B cell (primary cell): ENCODE measurements at regions not wholly inside any gene's neighbourhood (a gene's known extent, or its start where the extent isn't known, plus 50 kb on each side); places are given as distances from the start of the nearest gene placed in this dataset.

Source experiments
- ATAC-seq: fragments of 200-7000 bp; cut with Tn5 transposase; one replicate; pipeline ENCODE4 v1.10.0; 2021; ENCODE audit warnings: low read depth, mild to moderate bottlenecking, moderate number of reproducible peaks, moderate library complexity
- CTCF ChIA-PET: fragments of 350-600 bp; sonication (Branson Sonifier 250); formaldehyde crosslinking; loops from one replicate; lab custom pipeline; 2021; ENCODE audit warnings: antibody characterized with exemption, inconsistent platforms; lab: Charles Lee
- POLR2A ChIA-PET: fragments of 350-600 bp; sonication (Branson Sonifier 250); formaldehyde crosslinking; loops from one replicate; lab custom pipeline; 2021; ENCODE audit warnings: antibody characterized with exemption; lab: Charles Lee
- DNase-seq: peaks from one replicate; pipeline ENCODE4 v3.0.0; 2013
- H2AFZ ChIP-seq: 2 replicates; pipeline ENCODE4 v1.6.1; 2012; ENCODE audit warnings: mild to moderate bottlenecking, low read depth, low read length; ENCODE audit not compliant: insufficient read depth, poor library complexity, severe bottlenecking
- H3K27ac ChIP-seq, 2 donors: 1 replicate in 1 of 2; 2 replicates in 1 of 2; pipeline ENCODE4 v1.5.1; 2012 to 2013; ENCODE audit warnings: low read length in 2 of 2, mild to moderate bottlenecking in 2 of 2, moderate library complexity in 1 of 2
- H3K27me3 ChIP-seq, 4 experiments: fragments of 200-600 bp in 1 of 4; sonication (generic) in 1 of 4; replicated peaks in 1 of 4; 1 replicate in 2 of 4; 2 replicates in 2 of 4; pipeline versions ENCODE4 v1.6.1 to v1.7.0; 2013 to 2016; ENCODE audit warnings: low read length in 3 of 4, mild to moderate bottlenecking in 2 of 4, mixed read lengths in 1 of 4, moderate library complexity in 1 of 4; ENCODE audit not compliant: insufficient read depth in 4 of 4, control insufficient read depth in 3 of 4; ENCODE audit errors: control extremely low read depth in 1 of 4
- H3K36me3 ChIP-seq, 2 experiments: replicated peaks in 1 of 2; 1 replicate in 1 of 2; 2 replicates in 1 of 2; pipeline versions ENCODE4 v1.6.1 to v1.7.1; 2013; ENCODE audit warnings: low read length in 1 of 2; ENCODE audit not compliant: insufficient read depth in 2 of 2, control insufficient read depth in 1 of 2; ENCODE audit errors: control extremely low read depth in 1 of 2, extremely low read depth in 1 of 2
- H3K4me1 ChIP-seq, 2 donors: fragments of 200-600 bp in 1 of 2; sonication (generic) in 1 of 2; 1 replicate in 1 of 2; 2 replicates in 1 of 2; pipeline versions ENCODE4 v1.5.1 to v1.6.1; 2013 to 2017; ENCODE audit warnings: low read length in 2 of 2; ENCODE audit not compliant: control insufficient read depth in 2 of 2, insufficient read depth in 2 of 2
- H3K4me2 ChIP-seq: replicated peaks from 2 replicates; pipeline ENCODE3; 2012; ENCODE audit warnings: mild to moderate bottlenecking, low read depth, low read length; ENCODE audit not compliant: poor library complexity, severe bottlenecking
- H3K4me3 ChIP-seq, 5 experiments: fragments of 200-600 bp in 1 of 5; sonication (generic) in 1 of 5; 1 replicate in 3 of 5; 2 replicates in 2 of 5; pipeline versions ENCODE4 v1.5.1 to v1.7.0; 2011 to 2016; ENCODE audit warnings: low read length in 4 of 5, mild to moderate bottlenecking in 4 of 5, low read depth in 2 of 5, control low read depth in 1 of 5, moderate library complexity in 1 of 5; ENCODE audit not compliant: insufficient read depth in 1 of 5; ENCODE audit errors: control extremely low read depth in 1 of 5, extremely low read depth in 1 of 5
- H3K79me2 ChIP-seq: fragments of 200-600 bp; sonication (generic); one replicate; pipeline ENCODE4 v1.6.0; 2016; ENCODE audit warnings: low read length; ENCODE audit not compliant: control insufficient read depth, insufficient read depth
- H3K9ac ChIP-seq: fragments of 200-600 bp; sonication (generic); 2 replicates; pipeline ENCODE4 v1.6.1; 2017; ENCODE audit warnings: mild to moderate bottlenecking, low read length, moderate library complexity
- H3K9me3 ChIP-seq, 3 donors: one replicate each; pipeline versions ENCODE4 v1.6.1 to v1.7.1; 2013; ENCODE audit warnings: low read length in 2 of 3; ENCODE audit not compliant: control insufficient read depth in 2 of 3, insufficient read depth in 1 of 3; ENCODE audit errors: control extremely low read depth in 1 of 3
- H4K20me1 ChIP-seq: 2 replicates; pipeline ENCODE4 v1.6.0; 2012; ENCODE audit warnings: mild to moderate bottlenecking, low read length; ENCODE audit not compliant: insufficient read depth, control insufficient read depth, poor library complexity, severe bottlenecking
- H3K27ac Mint-ChIP-seq: one replicate; pipeline ENCODE4 v1.8.0; 2021; ENCODE audit warnings: mixed read lengths
- H3K27me3 Mint-ChIP-seq: one replicate; pipeline ENCODE4 v1.8.0; 2021; ENCODE audit warnings: mixed read lengths
- H3K4me1 Mint-ChIP-seq: one replicate; pipeline ENCODE4 v1.8.0; 2021; ENCODE audit warnings: mixed read lengths
- H3K4me3 Mint-ChIP-seq: one replicate; pipeline ENCODE4 v1.8.0; 2021; ENCODE audit warnings: mixed read lengths
- H3K9me3 Mint-ChIP-seq: one replicate; pipeline ENCODE4 v1.8.0; 2022; ENCODE audit warnings: mixed read lengths; ENCODE audit not compliant: insufficient read depth
- EZH2 ChIP-seq: IDR thresholded peaks from 2 replicates; pipeline ENCODE4 v1.6.1; 2012; ENCODE audit warnings: borderline replicate concordance, low read depth, mild to moderate bottlenecking, moderate library complexity, low read length; ENCODE audit not compliant: insufficient read depth, poor library complexity, severe bottlenecking
- WGBS: methylation state at CpG from one replicate; pipeline ENCODE4 v1.1.5; 2013; ENCODE audit warnings: missing lambda C conversion rate; ENCODE audit not compliant: insufficient coverage; 5-methylcytosine and 5-hydroxymethylcytosine counted together
- intact Hi-C: fragments of 100-400 bp; cut with micrococcal nuclease; formaldehyde crosslinking; loops from one replicate; pipeline ENCODE4 v1.10.0; 2022
- TF ChIP-seq, protein P1 (sequence below): fragments of 200-600 bp; IDR thresholded peaks from one replicate; pipeline ENCODE4 v1.8.0; 2022; ENCODE audit warnings: antibody characterized with exemption, mild to moderate bottlenecking

DNA sequence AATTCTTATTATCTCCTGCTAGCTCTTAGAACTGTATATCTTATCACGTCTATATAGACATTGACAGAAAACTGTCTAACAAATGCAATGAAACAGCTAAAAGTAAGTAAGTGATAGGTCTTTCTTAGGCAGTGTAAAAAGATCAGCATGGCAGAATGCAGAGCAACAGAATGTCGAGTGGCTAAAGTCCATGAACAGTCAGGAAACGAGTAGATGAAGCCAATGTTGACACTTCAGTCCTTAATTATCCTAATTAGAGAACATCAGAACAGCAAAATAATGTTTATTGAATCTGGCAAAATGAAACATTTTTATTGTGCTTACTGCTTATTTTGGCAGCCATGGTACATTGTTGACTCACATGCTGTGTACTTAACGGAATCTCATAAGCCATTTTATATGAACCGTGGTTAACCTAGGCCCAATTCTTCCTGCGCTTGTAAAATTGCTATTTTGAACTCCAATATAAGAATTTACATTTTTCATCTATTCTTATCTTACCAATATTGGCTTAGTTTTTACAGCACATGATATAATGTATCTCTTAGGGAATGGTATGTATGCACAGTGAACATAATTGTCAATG lies 748.1 kb downstream of the DACH1 start:
- H3K4me1 ChIP-seq, result no peaks in the 10 kb centered on the region
- ChIA-PET POLR2A (no interaction called here), CTCF (no interaction called here)
- Mint-ChIP-seq H3K9me3 (peaks cover 3% of the 10 kb centered on the region), H3K27me3 (no peaks in the 10 kb centered on the region), H3K4me3 (no peak overlapping the region), H3K27ac (no peak overlapping the region), H3K4me1 (no peaks in the 10 kb centered on the region)
- H4K20me1 ChIP-seq, result no peaks in the 10 kb centered on the region
- DNase-seq (no peak), ATAC-seq (no peak)
- no peaks in the 10 kb centered on the region for H3K27me3 ChIP-seq
- intact Hi-C loops, result no loop called here
- H3K27ac ChIP-seq, result no peak overlapping the region
- 100% methylated on average over 1 of the region's 6 CpGs for WGBS
- no peak overlapping the region for H3K4me2 ChIP-seq
- TF ChIP-seq, protein P1, sequence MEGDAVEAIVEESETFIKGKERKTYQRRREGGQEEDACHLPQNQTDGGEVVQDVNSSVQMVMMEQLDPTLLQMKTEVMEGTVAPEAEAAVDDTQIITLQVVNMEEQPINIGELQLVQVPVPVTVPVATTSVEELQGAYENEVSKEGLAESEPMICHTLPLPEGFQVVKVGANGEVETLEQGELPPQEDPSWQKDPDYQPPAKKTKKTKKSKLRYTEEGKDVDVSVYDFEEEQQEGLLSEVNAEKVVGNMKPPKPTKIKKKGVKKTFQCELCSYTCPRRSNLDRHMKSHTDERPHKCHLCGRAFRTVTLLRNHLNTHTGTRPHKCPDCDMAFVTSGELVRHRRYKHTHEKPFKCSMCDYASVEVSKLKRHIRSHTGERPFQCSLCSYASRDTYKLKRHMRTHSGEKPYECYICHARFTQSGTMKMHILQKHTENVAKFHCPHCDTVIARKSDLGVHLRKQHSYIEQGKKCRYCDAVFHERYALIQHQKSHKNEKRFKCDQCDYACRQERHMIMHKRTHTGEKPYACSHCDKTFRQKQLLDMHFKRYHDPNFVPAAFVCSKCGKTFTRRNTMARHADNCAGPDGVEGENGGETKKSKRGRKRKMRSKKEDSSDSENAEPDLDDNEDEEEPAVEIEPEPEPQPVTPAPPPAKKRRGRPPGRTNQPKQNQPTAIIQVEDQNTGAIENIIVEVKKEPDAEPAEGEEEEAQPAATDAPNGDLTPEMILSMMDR, result no peak
- TF ChIP-seq EZH2, result no peak
- no peak overlapping the region for H3K4me3 ChIP-seq
- H3K9ac ChIP-seq, result no peak overlapping the region
- H3K36me3 ChIP-seq, result no peaks in the 10 kb centered on the region
- no peaks in the 10 kb centered on the region for H3K79me2 ChIP-seq
- no peak overlapping the region for H2AFZ ChIP-seq
- H3K9me3 ChIP-seq, result no peaks in the 10 kb centered on the region

DNA sequence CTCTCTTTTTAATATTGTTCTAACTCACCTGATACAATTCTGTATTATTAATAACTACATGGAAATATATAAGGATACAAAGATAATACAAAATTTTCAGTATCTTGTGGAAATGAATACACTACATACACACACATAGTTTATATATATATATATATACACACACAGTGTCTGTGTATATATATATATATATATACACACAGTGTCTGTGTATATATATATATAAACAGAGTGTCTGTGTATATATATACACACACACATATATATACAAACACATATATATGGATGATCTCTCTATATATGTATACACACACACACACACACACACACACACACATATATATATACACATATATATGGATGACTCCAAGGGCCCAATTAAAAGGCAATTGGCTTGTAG lies 749.1 kb downstream of the DACH1 start:
- Histone ChIP-seq H3K27me3 (no peaks in the 10 kb centered on the region), H4K20me1 (no peaks in the 10 kb centered on the region), H3K9me3 (no peaks in the 10 kb centered on the region), H2AFZ (no peak overlapping the region), H3K79me2 (no peaks in the 10 kb centered on the region), H3K27ac (no peak overlapping the region), H3K4me2 (no peak overlapping the region), H3K9ac (no peak overlapping the region), H3K4me1 (no peaks in the 10 kb centered on the region), H3K4me3 (no peak overlapping the region), H3K36me3 (no peaks in the 10 kb centered on the region)
- intact Hi-C loops, result no loop called here
- Mint-ChIP-seq H3K4me3 (no peak overlapping the region), H3K4me1 (no peaks in the 10 kb centered on the region), H3K9me3 (peaks cover 3% of the 10 kb centered on the region), H3K27ac (no peak overlapping the region), H3K27me3 (no peaks in the 10 kb centered on the region)
- DNase-seq (no peak), ATAC-seq (no peak)
- ChIA-PET POLR2A (no interaction called here), CTCF (no interaction called here)
- TF ChIP-seq EZH2, result no peak
- TF ChIP-seq, protein P1, result no peak
